A549 (cell line): ENCODE measurements at regions not wholly inside any gene's neighbourhood (a gene's known extent, or its start where the extent isn't known, plus 50 kb on each side); places are given as distances from the start of the nearest gene placed in this dataset.

Experiments used
- ATAC-seq, 2 experiments: fragments of 200-7000 bp in 1 of 2; fragments of >200 bp in 1 of 2; cut with Nextera tagmentation in 1 of 2; cut with Tn5 transposase in 1 of 2; 3 replicates each; pipeline versions ENCODE4 v1.8.0 to v1.9.1; 2018 to 2020; ENCODE audit warnings: mild to moderate bottlenecking in 1 of 2, moderate library complexity in 1 of 2
- CTCF ChIA-PET: fragments of 300-600 bp; sonication (Branson Sonifier 250); formaldehyde crosslinking; extraction: SDS; loops from one replicate; lab custom pipeline; 2021; ENCODE audit warnings: antibody characterized with exemption, inconsistent platforms; lab: Yijun Ruan, JAX
- POLR2A ChIA-PET: fragments of 350-600 bp; formaldehyde crosslinking; extraction: SDS; loops from one replicate; lab custom pipeline; 2021; ENCODE audit warnings: antibody characterized with exemption, inconsistent platforms; lab: Yijun Ruan, JAX
- DNase-seq, 2 experiments: peaks; one replicate each; pipeline versions ENCODE4 v3.0.0 to v3.0.0-alpha.2; 2011 to 2016; ENCODE audit warnings: low read depth in 1 of 2, low spot score in 1 of 2
- FAIRE-seq: peaks from 2 replicates; lab custom pipeline; 2011; peaks lifted over from hg19 to GRCh38; lab: Jason Lieb, UNC
- H3K27ac ChIP-seq, 2 experiments: fragments of >200 bp; sonication (Bioruptor Twin); formaldehyde crosslinking; 3 replicates each; pipeline ENCODE4 v1.5.1; 2016 to 2017
- H3K4me1 ChIP-seq: fragments of >200 bp; sonication (Bioruptor Twin); formaldehyde crosslinking; 3 replicates; pipeline ENCODE4 v1.6.1; 2016
- H3K4me2 ChIP-seq: fragments of >200 bp; sonication (Bioruptor Twin); formaldehyde crosslinking; 3 replicates; pipeline ENCODE4 v1.6.1; 2016
- H3K4me3 ChIP-seq: fragments of >200 bp; sonication (Bioruptor Twin); formaldehyde crosslinking; 3 replicates; pipeline ENCODE4 v1.5.1; 2016
- H3K9me3 ChIP-seq: fragments of >200 bp; sonication (Bioruptor Twin); formaldehyde crosslinking; 3 replicates; pipeline ENCODE4 v1.6.1; 2016
- CBX2 ChIP-seq: fragments of 200-600 bp; sonication (generic); IDR thresholded peaks from 2 replicates; pipeline ENCODE4 v1.6.1; 2016; ENCODE audit warnings: low read depth, mild to moderate bottlenecking, borderline replicate concordance
- EHMT2 ChIP-seq: fragments of 200-600 bp; sonication (generic); IDR thresholded peaks from 2 replicates; pipeline ENCODE4 v1.6.1; 2016; ENCODE audit warnings: antibody characterized with exemption, low read depth, mild to moderate bottlenecking, moderate library complexity
- ELK1 ChIP-seq: fragments of 150-350 bp; IDR thresholded peaks from 2 replicates; pipeline ENCODE4 v1.6.1; 2014; ENCODE audit warnings: low read depth, mild to moderate bottlenecking, low read length
- FOXS1 ChIP-seq: fragments of 250-450 bp; sonication (Bioruptor Pico); IDR thresholded peaks from 2 replicates; pipeline ENCODE4 v1.5.0; 2020; ENCODE audit warnings: mild to moderate bottlenecking, moderate library complexity
- HES2 ChIP-seq: fragments of >200 bp; sonication (Bioruptor Twin); formaldehyde crosslinking; IDR thresholded peaks from 2 replicates; pipeline ENCODE4 v1.6.1; 2016
- HOXB5 ChIP-seq: fragments of 250-450 bp; sonication (Bioruptor Pico); IDR thresholded peaks from 2 replicates; pipeline ENCODE4 v1.5.0; 2020; ENCODE audit warnings: mild to moderate bottlenecking, moderate library complexity
- JUN ChIP-seq, 2 experiments: fragments of >200 bp; sonication (Bioruptor Twin); formaldehyde crosslinking; IDR thresholded peaks; 2 replicates in 1 of 2; 3 replicates in 1 of 2; pipeline ENCODE4 v1.6.1; 2016 to 2017
- KDM1A ChIP-seq: fragments of 200-600 bp; sonication (generic); IDR thresholded peaks from 2 replicates; pipeline ENCODE4 v1.6.1; 2016; ENCODE audit warnings: low read depth, mild to moderate bottlenecking
- KDM5A ChIP-seq: fragments of 200-600 bp; sonication (generic); IDR thresholded peaks from 2 replicates; pipeline ENCODE4 v1.6.1; 2016; ENCODE audit warnings: antibody characterized with exemption, mild to moderate bottlenecking
- MAZ ChIP-seq: fragments of 150-350 bp; IDR thresholded peaks from 2 replicates; pipeline ENCODE4 v1.6.1; 2014; ENCODE audit warnings: antibody characterized with exemption, low read depth, low read length, borderline replicate concordance
- MYC ChIP-seq: IDR thresholded peaks from 2 replicates; pipeline ENCODE4 v1.6.1; 2012; ENCODE audit warnings: mild to moderate bottlenecking, inconsistent platforms, low read length, improper control_type of control experiment, borderline replicate concordance
- NPAS2 ChIP-seq: fragments of 250-450 bp; sonication (Bioruptor Pico); IDR thresholded peaks from 2 replicates; pipeline ENCODE4 v1.8.0; 2022; ENCODE audit warnings: mild to moderate bottlenecking, moderate library complexity, borderline replicate concordance
- PBX3 ChIP-seq: IDR thresholded peaks from 2 replicates; pipeline ENCODE4 v1.6.1; 2012
- PHF8 ChIP-seq: fragments of 200-600 bp; sonication (generic); IDR thresholded peaks from 2 replicates; pipeline ENCODE4 v1.6.1; 2016; ENCODE audit warnings: low read depth, mild to moderate bottlenecking, antibody characterized with exemption, moderate library complexity, borderline replicate concordance
- RAD21 ChIP-seq, 2 experiments: fragments of >200 bp in 1 of 2; sonication (Bioruptor Twin) in 1 of 2; formaldehyde crosslinking in 1 of 2; IDR thresholded peaks in 1 of 2; conservative IDR thresholded peaks in 1 of 2; 2 replicates in 1 of 2; 3 replicates in 1 of 2; pipeline ENCODE4 v1.6.1; 2012 to 2018; ENCODE audit warnings: inconsistent platforms in 1 of 2
- RCOR1 ChIP-seq: fragments of 150-350 bp; IDR thresholded peaks from 2 replicates; pipeline ENCODE4 v1.6.1; 2014; ENCODE audit warnings: antibody characterized with exemption, low read length, low read depth
- RFX5 ChIP-seq: fragments of 450-650 bp; IDR thresholded peaks from 2 replicates; pipeline ENCODE4 v1.7.1; 2014; ENCODE audit warnings: antibody characterized with exemption, mild to moderate bottlenecking, moderate library complexity
- RNF2 ChIP-seq: fragments of 200-600 bp; sonication (generic); IDR thresholded peaks from 2 replicates; pipeline ENCODE4 v1.6.1; 2016; ENCODE audit warnings: low read depth, mild to moderate bottlenecking, antibody characterized with exemption, moderate library complexity, borderline replicate concordance
- TFCP2L1 ChIP-seq: fragments of 250-450 bp; sonication (Bioruptor Pico); IDR thresholded peaks from 2 replicates; pipeline ENCODE4 v1.5.0; 2021; ENCODE audit warnings: mild to moderate bottlenecking
- TP53 ChIP-seq: fragments of 250-450 bp; sonication (Bioruptor Pico); IDR thresholded peaks from 2 replicates; pipeline ENCODE4 v1.5.0; 2021; ENCODE audit warnings: mild to moderate bottlenecking, moderate library complexity
- USF2 ChIP-seq: fragments of 450-650 bp; IDR thresholded peaks from 2 replicates; pipeline ENCODE4 v1.6.1; 2014; ENCODE audit warnings: antibody characterized with exemption
- ZSCAN20 ChIP-seq: fragments of 250-450 bp; sonication (Bioruptor Pico); IDR thresholded peaks from 2 replicates; pipeline ENCODE4 v1.8.0; 2022; ENCODE audit warnings: mild to moderate bottlenecking, moderate library complexity
- WGBS: methylation state at CpG from one replicate; pipeline ENCODE4 v1.1.6; 2017; ENCODE audit errors: missing lambda C conversion rate; 5-methylcytosine and 5-hydroxymethylcytosine counted together

GRCh38 chr1:222229672-222230312 is 318.1 kb downstream of the HHIPL2 start:
- TF ChIP-seq RAD21 (conservative IDR thresholded peaks at IDR 0.05 in 1 of 2, IDR thresholded peaks at IDR 0.05 in 1 of 2) (no peak), ELK1 (no peak), RCOR1 (no peak), JUN (IDR thresholded peaks at IDR 0.05) (no peak), NPAS2 (CRISPR knock-in tag) (no peak), KDM5A (no peak), HOXB5 (no peak), TFCP2L1 (CRISPR knock-in tag) (no peak)
- Histone ChIP-seq H3K4me1 (no peaks in the 10 kb centered on the region), H3K9me3 (no peaks in the 10 kb centered on the region), H3K27ac (no peak overlapping the region), H3K4me3 (no peak overlapping the region), H3K4me2 (no peak overlapping the region)
- DNase-seq, result no peak
- ChIA-PET POLR2A (no interaction called here), CTCF (interaction anchor here (0.6 kb wide), 1 partner anchor 221 kb away, joined by 3 read pairs; no protein-coding TSS in a partner anchor)
- 14% methylated on average over 4 of the region's 4 CpGs for WGBS
- ATAC-seq, result no peak
- no peak for FAIRE-seq

- TF ChIP-seq USF2 (no peak), HES2 (no peak), FOXS1 (CRISPR knock-in tag) (no peak), PHF8 (no peak)
- H3K27ac ChIP-seq, result no peak overlapping the region
- 47% methylated on average over 4 of the region's 4 CpGs for WGBS
- H3K9me3 ChIP-seq, result no peaks in the 10 kb centered on the region
- ATAC-seq (no peak), DNase-seq (no peak), FAIRE-seq (no peak)
- H3K4me2 ChIP-seq, result no peak overlapping the region
- no peaks in the 10 kb centered on the region for H3K4me1 ChIP-seq
- CTCF ChIA-PET, result no interaction called here
- POLR2A ChIA-PET, result no interaction called here
- no peak overlapping the region for H3K4me3 ChIP-seq
Observed at GRCh38 chr1:222225316-222225691, 322.6 kb downstream of the HHIPL2 start.

GRCh38 chr1:222224636-222225315 is 323.1 kb downstream of the HHIPL2 start:
- Histone ChIP-seq H3K9me3 (no peaks in the 10 kb centered on the region), H3K4me1 (no peaks in the 10 kb centered on the region), H3K4me2 (no peak overlapping the region), H3K27ac (no peak overlapping the region), H3K4me3 (no peak overlapping the region)
- WGBS, result 5% methylated on average over 4 of the region's 4 CpGs
- no peak for DNase-seq
- FAIRE-seq, result no peak
- POLR2A ChIA-PET, result no interaction called here
- ATAC-seq, result no peak
- no peak for TF ChIP-seq HOXB5
- TF ChIP-seq MAZ, result no peak
- no peak for TF ChIP-seq MYC
- TF ChIP-seq FOXS1 (CRISPR knock-in tag), result no peak
- TF ChIP-seq RFX5, result no peak
- TF ChIP-seq RCOR1, result no peak
- no peak for TF ChIP-seq EHMT2
- no peak for TF ChIP-seq PHF8
- TF ChIP-seq RNF2, result no peak
- TF ChIP-seq JUN (IDR thresholded peaks at IDR 0.05), result no peak
- no peak for TF ChIP-seq TP53 (CRISPR knock-in tag)
- TF ChIP-seq ZSCAN20, result no peak
- no peak for TF ChIP-seq PBX3
- TF ChIP-seq CBX2, result no peak
- TF ChIP-seq KDM1A, result no peak
- CTCF ChIA-PET, result interaction anchor here (0.6 to 0.9 kb wide), 3 partner anchors 184 to 1096 kb away, joined by 3 to 6 read pairs (median 3); no protein-coding TSS in a partner anchor
